HepG2 (cell line): ENCODE measurements at regions not wholly inside any gene's neighbourhood (a gene's known extent, or its start where the extent isn't known, plus 50 kb on each side); places are given as distances from the start of the nearest gene placed in this dataset.

Source experiments
- ATAC-seq: fragments of 200-7000 bp; cut with Tn5 transposase; 3 replicates; pipeline ENCODE4 v1.9.1; 2020; ENCODE audit warnings: mild to moderate bottlenecking, moderate library complexity
- BruUV-seq: library from RNA; stranded (reverse); fragments of 400-500 nt; replicated peaks from 2 replicates; lab custom pipeline; 2021; lab: Mats Ljungman, UMichigan
- CTCF ChIA-PET: fragments of 300-600 bp; formaldehyde crosslinking; extraction: SDS; loops from one replicate; lab custom pipeline; 2021; ENCODE audit warnings: low total read pairs, inconsistent platforms, low intra/inter-chr PET ratio; lab: Yijun Ruan, JAX
- POLR2A ChIA-PET: fragments of 350-600 bp; sonication (Branson Sonifier 250); formaldehyde crosslinking; loops from one replicate; lab custom pipeline; 2020; ENCODE audit warnings: antibody characterized with exemption, inconsistent platforms; lab: Yijun Ruan, JAX
- DNase-seq: peaks from one replicate; pipeline ENCODE4 v3.0.0-alpha.2; 2015; ENCODE audit warnings: low spot score
- FAIRE-seq: peaks from 3 replicates; lab custom pipeline; 2011; peaks lifted over from hg19 to GRCh38; lab: Jason Lieb, UNC
- H2AFZ ChIP-seq: one replicate; pipeline ENCODE4 v1.6.1; 2011; ENCODE audit warnings: low read length, inconsistent platforms
- H3K27ac ChIP-seq: fragments of 300-600 bp; 3 replicates; pipeline ENCODE4 v1.8.0; 2011; ENCODE audit warnings: mixed run types, mild to moderate bottlenecking, mixed read lengths, low read length, inconsistent platforms; ENCODE audit not compliant: insufficient read depth; ENCODE audit errors: extremely low read length
- H3K27me3 ChIP-seq, 2 experiments: fragments of 200-600 bp in 1 of 2; 2 replicates in 1 of 2; 3 replicates in 1 of 2; pipeline versions ENCODE4 v1.6.0 to v1.8.0; 2011; ENCODE audit warnings: low read length in 2 of 2, mild to moderate bottlenecking in 2 of 2, moderate library complexity in 2 of 2, inconsistent platforms in 1 of 2; ENCODE audit not compliant: insufficient read depth in 2 of 2, control insufficient read depth in 1 of 2
- H3K36me3 ChIP-seq, 2 experiments: fragments of 200-600 bp in 1 of 2; replicated peaks in 1 of 2; 2 replicates in 1 of 2; 3 replicates in 1 of 2; pipeline versions ENCODE4 v1.5.1 to v1.8.0; 2011; ENCODE audit warnings: low read length in 2 of 2, inconsistent platforms in 1 of 2; ENCODE audit not compliant: insufficient read depth in 2 of 2, control insufficient read depth in 1 of 2
- H3K4me1 ChIP-seq: 2 replicates; pipeline ENCODE4 v1.5.1; 2012; ENCODE audit warnings: low read length, inconsistent platforms; ENCODE audit not compliant: insufficient read depth
- H3K4me2 ChIP-seq: 2 replicates; pipeline ENCODE4 v1.6.0; 2011; ENCODE audit warnings: low read depth, low read length, inconsistent platforms
- H3K4me3 ChIP-seq, 3 experiments: fragments of 200-600 bp in 1 of 3; sonication (generic), shearing (Covaris generic) in 1 of 3; replicated peaks in 1 of 3; 2 replicates each; pipeline ENCODE4 v1.5.1; 2011 to 2016; ENCODE audit warnings: low read length in 3 of 3, inconsistent platforms in 2 of 3, low read depth in 2 of 3, mild to moderate bottlenecking in 2 of 3, control low read depth in 1 of 3, mixed read lengths in 1 of 3; ENCODE audit not compliant: insufficient read depth in 1 of 3
- H3K79me2 ChIP-seq: one replicate; pipeline ENCODE4 v1.6.1; 2011; ENCODE audit warnings: low read length, inconsistent platforms; ENCODE audit not compliant: insufficient read depth
- H3K9ac ChIP-seq: 2 replicates; pipeline ENCODE4 v1.6.0; 2011; ENCODE audit warnings: mild to moderate bottlenecking, low read depth, low read length, inconsistent platforms; ENCODE audit not compliant: insufficient read depth
- H3K9me3 ChIP-seq: 2 replicates; pipeline ENCODE4 v1.5.1; 2012; ENCODE audit warnings: mild to moderate bottlenecking, low read length
- H4K20me1 ChIP-seq: 2 replicates; pipeline ENCODE4 v1.6.0; 2011; ENCODE audit warnings: inconsistent platforms, mild to moderate bottlenecking, low read length, moderate library complexity; ENCODE audit not compliant: insufficient read depth
- ATAD3A ChIP-seq: sonication (generic); formaldehyde crosslinking; IDR thresholded peaks from 2 replicates; pipeline ENCODE4 v1.4.0; 2020; ENCODE audit warnings: missing genetic modification reagents
- CCAR2 ChIP-seq: fragments of 200-400 bp; formaldehyde crosslinking; optimal IDR thresholded peaks from 2 replicates; pipeline ENCODE3; 2018; ENCODE audit warnings: low read depth, mild to moderate bottlenecking, low read length, moderate library complexity
- HOXA7 ChIP-seq: sonication (generic); formaldehyde crosslinking; IDR thresholded peaks from 2 replicates; pipeline ENCODE4 v1.8.1; 2022; ENCODE audit warnings: mild to moderate bottlenecking, missing genetic modification reagents, moderate library complexity
- MTF2 ChIP-seq: sonication (generic); formaldehyde crosslinking; IDR thresholded peaks from 2 replicates; pipeline ENCODE4 v1.5.0; 2020; ENCODE audit warnings: missing genetic modification reagents, borderline replicate concordance
- NFATC3 ChIP-seq: sonication (generic); formaldehyde crosslinking; IDR thresholded peaks from 2 replicates; pipeline ENCODE4 v1.5.1; 2020; ENCODE audit warnings: mild to moderate bottlenecking, missing genetic modification reagents
- SP5 ChIP-seq: IDR thresholded peaks from 2 replicates; pipeline ENCODE4 v1.6.1; 2016; ENCODE audit warnings: low read depth, borderline replicate concordance
- SRSF4 ChIP-seq: fragments of 200-400 bp; formaldehyde crosslinking; IDR thresholded peaks from one replicate; pipeline ENCODE4 v1.6.1; 2018; ENCODE audit warnings: mild to moderate bottlenecking, low read depth, low read length, moderate library complexity; ENCODE audit not compliant: poor library complexity, severe bottlenecking
- ZNF160 ChIP-seq: sonication (generic); formaldehyde crosslinking; IDR thresholded peaks from 2 replicates; pipeline ENCODE4 v1.8.0; 2022; ENCODE audit warnings: mild to moderate bottlenecking, inconsistent platforms, missing genetic modification reagents
- ZNF589 ChIP-seq: sonication (generic); formaldehyde crosslinking; conservative IDR thresholded peaks from 2 replicates; pipeline ENCODE4 v1.8.0; 2022; ENCODE audit warnings: mild to moderate bottlenecking, moderate library complexity, missing genetic modification reagents
- ZNF660 ChIP-seq: sonication (generic); formaldehyde crosslinking; IDR thresholded peaks from 2 replicates; pipeline ENCODE4 v1.5.1; 2020; ENCODE audit warnings: mild to moderate bottlenecking, low read depth, missing genetic modification reagents, borderline replicate concordance
- ZNF775 ChIP-seq: sonication (generic); formaldehyde crosslinking; IDR thresholded peaks from 2 replicates; pipeline ENCODE4 v1.4.0; 2020; ENCODE audit warnings: missing genetic modification reagents, mild to moderate bottlenecking, moderate library complexity, borderline replicate concordance
- WGBS: methylation state at CpG from one replicate; pipeline ENCODE4 v1.1.6; 2017; ENCODE audit warnings: low lambda C conversion rate; 5-methylcytosine and 5-hydroxymethylcytosine counted together
- in situ Hi-C: cut with HindIII; loops from 2 replicates; pipeline ENCODE4 v1.10.0; 2017; ENCODE audit warnings: low pct_unique_long_range_greater_than_20kb; ENCODE audit not compliant: extremely low pct_ligation_motif_present
- intact Hi-C: fragments of 100-400 bp; cut with micrococcal nuclease; formaldehyde crosslinking; loops from one replicate; pipeline ENCODE4 v1.10.0; 2022; ENCODE audit not compliant: unreplicated experiment
- TF ChIP-seq, protein P1 (sequence below): sonication (generic); formaldehyde crosslinking; IDR thresholded peaks from 2 replicates; pipeline ENCODE4 v1.5.1; 2020; ENCODE audit warnings: missing genetic modification reagents, mild to moderate bottlenecking, borderline replicate concordance
- TF ChIP-seq, protein P2 (sequence below): sonication (generic); formaldehyde crosslinking; IDR thresholded peaks from 2 replicates; pipeline ENCODE4 v1.5.0; 2020; ENCODE audit warnings: missing genetic modification reagents, mild to moderate bottlenecking, borderline replicate concordance
- TF ChIP-seq, protein P3 (sequence below): IDR thresholded peaks from 2 replicates; pipeline ENCODE4 v1.6.1; 2016; ENCODE audit warnings: low read depth, control low read depth
- TF ChIP-seq, protein P4 (sequence below): sonication (generic); formaldehyde crosslinking; IDR thresholded peaks from 2 replicates; pipeline ENCODE4 v1.4.0; 2020; ENCODE audit warnings: mild to moderate bottlenecking, missing genetic modification reagents
- TF ChIP-seq, protein P5 (sequence below): sonication (generic); formaldehyde crosslinking; IDR thresholded peaks from 2 replicates; pipeline ENCODE4 v1.8.1; 2023; ENCODE audit warnings: mild to moderate bottlenecking, missing genetic modification reagents

DNA sequence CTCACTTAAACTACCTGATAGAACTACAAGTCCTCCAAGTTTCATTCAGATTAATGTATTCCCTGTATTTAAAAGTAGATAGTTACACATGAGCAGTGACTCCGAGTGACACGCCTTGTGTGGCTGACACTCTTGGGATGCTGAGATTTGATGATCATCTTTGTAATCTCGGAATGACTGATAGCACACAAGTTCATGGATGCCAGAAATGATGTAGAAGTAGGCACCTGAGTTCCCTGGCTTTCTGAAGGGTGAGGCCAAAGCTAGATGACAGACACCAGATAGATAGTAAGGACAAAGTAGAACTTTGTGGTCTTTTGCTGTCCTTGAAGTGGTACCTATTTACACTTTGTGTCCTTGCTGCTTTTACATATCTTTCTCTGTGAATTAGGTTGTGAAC, 491.2 kb downstream of the PCNX1 start:
- DNase-seq (no peak), ATAC-seq (no peak), FAIRE-seq (no peak)
- Histone ChIP-seq H3K27me3 (no peaks in the 10 kb centered on the region), H3K9me3 (no peaks in the 10 kb centered on the region), H3K4me1 (peaks cover 39% of the 10 kb centered on the region), H3K27ac (no peak overlapping the region), H4K20me1 (no peaks in the 10 kb centered on the region), H3K79me2 (peaks cover 12% of the 10 kb centered on the region), H3K36me3 (no peaks in the 10 kb centered on the region), H3K4me3 (no peak overlapping the region), H2AFZ (no peak overlapping the region), H3K4me2 (no peak overlapping the region), H3K9ac (no peak overlapping the region)
- no TSS peak for BruUV-seq
- in situ Hi-C loops: no loop called here
- ChIA-PET POLR2A (no interaction called here), CTCF (no interaction called here)
- TF ChIP-seq CCAR2: no peak
- TF ChIP-seq, protein P1, sequence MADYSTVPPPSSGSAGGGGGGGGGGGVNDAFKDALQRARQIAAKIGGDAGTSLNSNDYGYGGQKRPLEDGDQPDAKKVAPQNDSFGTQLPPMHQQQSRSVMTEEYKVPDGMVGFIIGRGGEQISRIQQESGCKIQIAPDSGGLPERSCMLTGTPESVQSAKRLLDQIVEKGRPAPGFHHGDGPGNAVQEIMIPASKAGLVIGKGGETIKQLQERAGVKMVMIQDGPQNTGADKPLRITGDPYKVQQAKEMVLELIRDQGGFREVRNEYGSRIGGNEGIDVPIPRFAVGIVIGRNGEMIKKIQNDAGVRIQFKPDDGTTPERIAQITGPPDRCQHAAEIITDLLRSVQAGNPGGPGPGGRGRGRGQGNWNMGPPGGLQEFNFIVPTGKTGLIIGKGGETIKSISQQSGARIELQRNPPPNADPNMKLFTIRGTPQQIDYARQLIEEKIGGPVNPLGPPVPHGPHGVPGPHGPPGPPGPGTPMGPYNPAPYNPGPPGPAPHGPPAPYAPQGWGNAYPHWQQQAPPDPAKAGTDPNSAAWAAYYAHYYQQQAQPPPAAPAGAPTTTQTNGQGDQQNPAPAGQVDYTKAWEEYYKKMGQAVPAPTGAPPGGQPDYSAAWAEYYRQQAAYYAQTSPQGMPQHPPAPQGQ (CRISPR knock-in tag): no peak
- no peak for TF ChIP-seq SRSF4
- TF ChIP-seq MTF2: no peak
- TF ChIP-seq NFATC3 (CRISPR knock-in tag): no peak
- TF ChIP-seq SP5 (CRISPR knock-in tag): no peak
- TF ChIP-seq, protein P2, sequence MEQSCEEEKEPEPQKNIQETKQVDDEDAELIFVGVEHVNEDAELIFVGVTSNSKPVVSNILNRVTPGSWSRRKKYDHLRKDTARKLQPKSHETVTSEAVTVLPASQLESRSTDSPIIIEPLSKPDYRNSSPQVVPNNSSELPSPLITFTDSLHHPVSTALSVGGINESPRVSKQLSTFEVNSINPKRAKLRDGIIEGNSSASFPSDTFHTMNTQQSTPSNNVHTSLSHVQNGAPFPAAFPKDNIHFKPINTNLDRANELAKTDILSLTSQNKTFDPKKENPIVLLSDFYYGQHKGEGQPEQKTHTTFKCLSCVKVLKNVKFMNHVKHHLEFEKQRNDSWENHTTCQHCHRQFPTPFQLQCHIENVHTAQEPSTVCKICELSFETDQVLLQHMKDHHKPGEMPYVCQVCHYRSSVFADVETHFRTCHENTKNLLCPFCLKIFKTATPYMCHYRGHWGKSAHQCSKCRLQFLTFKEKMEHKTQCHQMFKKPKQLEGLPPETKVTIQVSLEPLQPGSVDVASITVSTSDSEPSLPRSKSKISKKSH: no peak
- TF ChIP-seq, protein P3, sequence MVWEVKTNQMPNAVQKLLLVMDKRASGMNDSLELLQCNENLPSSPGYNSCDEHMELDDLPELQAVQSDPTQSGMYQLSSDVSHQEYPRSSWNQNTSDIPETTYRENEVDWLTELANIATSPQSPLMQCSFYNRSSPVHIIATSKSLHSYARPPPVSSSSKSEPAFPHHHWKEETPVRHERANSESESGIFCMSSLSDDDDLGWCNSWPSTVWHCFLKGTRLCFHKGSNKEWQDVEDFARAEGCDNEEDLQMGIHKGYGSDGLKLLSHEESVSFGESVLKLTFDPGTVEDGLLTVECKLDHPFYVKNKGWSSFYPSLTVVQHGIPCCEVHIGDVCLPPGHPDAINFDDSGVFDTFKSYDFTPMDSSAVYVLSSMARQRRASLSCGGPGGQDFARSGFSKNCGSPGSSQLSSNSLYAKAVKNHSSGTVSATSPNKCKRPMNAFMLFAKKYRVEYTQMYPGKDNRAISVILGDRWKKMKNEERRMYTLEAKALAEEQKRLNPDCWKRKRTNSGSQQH (CRISPR knock-in tag): no peak
- no peak for TF ChIP-seq ATAD3A (CRISPR knock-in tag)
- TF ChIP-seq, protein P4, sequence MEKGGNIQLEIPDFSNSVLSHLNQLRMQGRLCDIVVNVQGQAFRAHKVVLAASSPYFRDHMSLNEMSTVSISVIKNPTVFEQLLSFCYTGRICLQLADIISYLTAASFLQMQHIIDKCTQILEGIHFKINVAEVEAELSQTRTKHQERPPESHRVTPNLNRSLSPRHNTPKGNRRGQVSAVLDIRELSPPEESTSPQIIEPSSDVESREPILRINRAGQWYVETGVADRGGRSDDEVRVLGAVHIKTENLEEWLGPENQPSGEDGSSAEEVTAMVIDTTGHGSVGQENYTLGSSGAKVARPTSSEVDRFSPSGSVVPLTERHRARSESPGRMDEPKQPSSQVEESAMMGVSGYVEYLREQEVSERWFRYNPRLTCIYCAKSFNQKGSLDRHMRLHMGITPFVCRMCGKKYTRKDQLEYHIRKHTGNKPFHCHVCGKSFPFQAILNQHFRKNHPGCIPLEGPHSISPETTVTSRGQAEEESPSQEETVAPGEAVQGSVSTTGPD (CRISPR knock-in tag): no peak
- TF ChIP-seq HOXA7: no peak
- TF ChIP-seq, protein P5, sequence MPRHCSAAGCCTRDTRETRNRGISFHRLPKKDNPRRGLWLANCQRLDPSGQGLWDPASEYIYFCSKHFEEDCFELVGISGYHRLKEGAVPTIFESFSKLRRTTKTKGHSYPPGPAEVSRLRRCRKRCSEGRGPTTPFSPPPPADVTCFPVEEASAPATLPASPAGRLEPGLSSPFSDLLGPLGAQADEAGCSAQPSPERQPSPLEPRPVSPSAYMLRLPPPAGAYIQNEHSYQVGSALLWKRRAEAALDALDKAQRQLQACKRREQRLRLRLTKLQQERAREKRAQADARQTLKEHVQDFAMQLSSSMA: no peak
- no peak for TF ChIP-seq ZNF160 (CRISPR knock-in tag)
- TF ChIP-seq ZNF775: no peak
- TF ChIP-seq ZNF660 (CRISPR knock-in tag): no peak
- no peak for TF ChIP-seq ZNF589
- 100% methylated on average over 3 of the region's 3 CpGs for WGBS
- intact Hi-C loops: no loop called here
